ENCODE measurements at regions not wholly inside any gene's neighbourhood (a gene's known extent, or its start where the extent isn't known, plus 50 kb on each side); places are given as distances from the start of the nearest gene placed in this dataset.
"Not testable (repeated sequence)": the region's sequence is repeated elsewhere in the genome, so short reads cannot be mapped to it uniquely, and the experiment has no call there.

DNA sequence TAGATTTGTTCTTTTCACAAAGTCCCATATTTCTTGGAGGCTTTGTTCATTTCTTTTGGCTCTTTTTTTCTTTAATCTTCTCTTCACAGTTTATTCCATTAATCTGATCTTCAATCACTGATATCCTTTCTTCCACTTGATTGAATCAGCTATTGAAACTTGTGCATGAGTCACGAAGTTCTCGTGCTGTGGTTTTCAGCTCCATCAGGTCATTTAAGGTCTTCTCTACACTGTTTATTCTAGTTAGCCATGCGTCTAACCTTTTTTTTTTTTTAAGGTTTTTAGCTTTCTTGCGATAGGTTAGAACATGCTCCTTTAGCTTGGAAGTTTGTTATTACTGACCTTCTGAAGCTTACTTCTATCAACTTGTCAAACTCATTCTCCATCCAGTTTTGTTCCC is 65.8 kb upstream of the TP53I11 start:
- TF ChIP-seq, protein P1, sequence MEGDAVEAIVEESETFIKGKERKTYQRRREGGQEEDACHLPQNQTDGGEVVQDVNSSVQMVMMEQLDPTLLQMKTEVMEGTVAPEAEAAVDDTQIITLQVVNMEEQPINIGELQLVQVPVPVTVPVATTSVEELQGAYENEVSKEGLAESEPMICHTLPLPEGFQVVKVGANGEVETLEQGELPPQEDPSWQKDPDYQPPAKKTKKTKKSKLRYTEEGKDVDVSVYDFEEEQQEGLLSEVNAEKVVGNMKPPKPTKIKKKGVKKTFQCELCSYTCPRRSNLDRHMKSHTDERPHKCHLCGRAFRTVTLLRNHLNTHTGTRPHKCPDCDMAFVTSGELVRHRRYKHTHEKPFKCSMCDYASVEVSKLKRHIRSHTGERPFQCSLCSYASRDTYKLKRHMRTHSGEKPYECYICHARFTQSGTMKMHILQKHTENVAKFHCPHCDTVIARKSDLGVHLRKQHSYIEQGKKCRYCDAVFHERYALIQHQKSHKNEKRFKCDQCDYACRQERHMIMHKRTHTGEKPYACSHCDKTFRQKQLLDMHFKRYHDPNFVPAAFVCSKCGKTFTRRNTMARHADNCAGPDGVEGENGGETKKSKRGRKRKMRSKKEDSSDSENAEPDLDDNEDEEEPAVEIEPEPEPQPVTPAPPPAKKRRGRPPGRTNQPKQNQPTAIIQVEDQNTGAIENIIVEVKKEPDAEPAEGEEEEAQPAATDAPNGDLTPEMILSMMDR (IDR thresholded peaks at IDR 0.05 in 4 of 5, conservative IDR thresholded peaks at IDR 0.05 in 1 of 5): not testable (repeated sequence)
- TF ChIP-seq POLR2A (IDR thresholded peaks at IDR 0.05): not testable (repeated sequence)
